ENCODE measurements at regions not wholly inside any gene's neighbourhood (a gene's known extent, or its start where the extent isn't known, plus 50 kb on each side); places are given as distances from the start of the nearest gene placed in this dataset.

- H3K4me3 ChIP-seq (ENCODE audit: low read length), result no peak overlapping the region
- H3K27me3 ChIP-seq (ENCODE audit: low read length), result no peaks in the 10 kb centered on the region
- H3K4me1 ChIP-seq (ENCODE audit: low read length), result no peaks in the 10 kb centered on the region
- H3K9me2 ChIP-seq (replicated peaks; ENCODE audit: insufficient read depth, low read length), result no peaks in the 10 kb centered on the region
- H3K79me2 ChIP-seq (ENCODE audit: low read length), result no peaks in the 10 kb centered on the region
- no peak overlapping the region for H3K27ac ChIP-seq (ENCODE audit: low read length)
- H3K36me3 ChIP-seq (ENCODE audit: insufficient read depth, low read length), result no peaks in the 10 kb centered on the region
- no peaks in the 10 kb centered on the region for H4K20me1 ChIP-seq (ENCODE audit: insufficient read depth, low read depth, low read length)
- H3K4me2 ChIP-seq (ENCODE audit: low read depth, low read length, poor library complexity, severe bottlenecking), result no peak overlapping the region
- no peak for DNase-seq
- no peaks in the 10 kb centered on the region for H3K9me3 ChIP-seq (ENCODE audit: low read length)
- H2AFZ ChIP-seq (ENCODE audit: low read length), result no peak overlapping the region
- no peak overlapping the region for H3K9ac ChIP-seq (ENCODE audit: low read length)
These were observed 1338.8 kb upstream of the MIR17HG start for GRCh38 chr13:90008707-90009149.

- H3K27me3 ChIP-seq (ENCODE audit: low read length), result no peaks in the 10 kb centered on the region
- H3K4me1 ChIP-seq (ENCODE audit: low read length), result no peaks in the 10 kb centered on the region
- H3K36me3 ChIP-seq (ENCODE audit: insufficient read depth, low read length), result no peaks in the 10 kb centered on the region
- H3K4me2 ChIP-seq (ENCODE audit: low read depth, low read length, poor library complexity, severe bottlenecking), result no peak overlapping the region
- H4K20me1 ChIP-seq (ENCODE audit: insufficient read depth, low read depth, low read length), result no peaks in the 10 kb centered on the region
- no peaks in the 10 kb centered on the region for H3K79me2 ChIP-seq (ENCODE audit: low read length)
- no peak overlapping the region for H3K9ac ChIP-seq (ENCODE audit: low read length)
- no peaks in the 10 kb centered on the region for H3K9me2 ChIP-seq (replicated peaks; ENCODE audit: insufficient read depth, low read length)
- DNase-seq, result no peak
- H3K9me3 ChIP-seq (ENCODE audit: low read length), result no peaks in the 10 kb centered on the region
- no peak overlapping the region for H3K4me3 ChIP-seq (ENCODE audit: low read length)
- no peak overlapping the region for H3K27ac ChIP-seq (ENCODE audit: low read length)
- H2AFZ ChIP-seq (ENCODE audit: low read length), result no peak overlapping the region
These were observed 1333.4 kb upstream of the MIR17HG start for GRCh38 chr13:90014038-90014437.

- Histone ChIP-seq H3K9ac (ENCODE audit: low read length) (no peak overlapping the region), H4K20me1 (ENCODE audit: insufficient read depth, low read depth, low read length) (no peaks in the 10 kb centered on the region), H3K4me2 (ENCODE audit: low read depth, low read length, poor library complexity, severe bottlenecking) (no peak overlapping the region), H3K36me3 (ENCODE audit: insufficient read depth, low read length) (no peaks in the 10 kb centered on the region), H3K27me3 (ENCODE audit: low read length) (no peaks in the 10 kb centered on the region), H3K9me3 (ENCODE audit: low read length) (no peaks in the 10 kb centered on the region), H3K4me3 (ENCODE audit: low read length) (no peak overlapping the region), H3K79me2 (ENCODE audit: low read length) (no peaks in the 10 kb centered on the region), H3K27ac (ENCODE audit: low read length) (no peak overlapping the region), H3K4me1 (ENCODE audit: low read length) (no peaks in the 10 kb centered on the region), H3K9me2 (replicated peaks; ENCODE audit: insufficient read depth, low read length) (no peaks in the 10 kb centered on the region), H2AFZ (ENCODE audit: low read length) (no peak overlapping the region)
- no peak for DNase-seq
These were observed 1331.7 kb upstream of the MIR17HG start for GRCh38 chr13:90015565-90016507.

GRCh38 chr13:90016688-90017087 is 1330.8 kb upstream of the MIR17HG start:
- H3K27ac ChIP-seq (ENCODE audit: low read length), result no peak overlapping the region
- H3K79me2 ChIP-seq (ENCODE audit: low read length), result no peaks in the 10 kb centered on the region
- no peak overlapping the region for H3K4me3 ChIP-seq (ENCODE audit: low read length)
- H2AFZ ChIP-seq (ENCODE audit: low read length), result no peak overlapping the region
- no peaks in the 10 kb centered on the region for H3K27me3 ChIP-seq (ENCODE audit: low read length)
- no peak overlapping the region for H3K4me2 ChIP-seq (ENCODE audit: low read depth, low read length, poor library complexity, severe bottlenecking)
- DNase-seq, result no peak
- H4K20me1 ChIP-seq (ENCODE audit: insufficient read depth, low read depth, low read length), result no peaks in the 10 kb centered on the region
- no peaks in the 10 kb centered on the region for H3K4me1 ChIP-seq (ENCODE audit: low read length)
- no peaks in the 10 kb centered on the region for H3K9me2 ChIP-seq (replicated peaks; ENCODE audit: insufficient read depth, low read length)
- no peak overlapping the region for H3K9ac ChIP-seq (ENCODE audit: low read length)
- no peaks in the 10 kb centered on the region for H3K36me3 ChIP-seq (ENCODE audit: insufficient read depth, low read length)
- no peaks in the 10 kb centered on the region for H3K9me3 ChIP-seq (ENCODE audit: low read length)

- H3K4me2 ChIP-seq (ENCODE audit: low read depth, low read length, poor library complexity, severe bottlenecking), result no peak overlapping the region
- H3K79me2 ChIP-seq (ENCODE audit: low read length), result no peaks in the 10 kb centered on the region
- DNase-seq, result no peak
- no peaks in the 10 kb centered on the region for H3K9me2 ChIP-seq (replicated peaks; ENCODE audit: insufficient read depth, low read length)
- no peak overlapping the region for H3K4me3 ChIP-seq (ENCODE audit: low read length)
- 0 out of 2 replicates have a peak overlapping the region, but pooled peaks have one; percentile 13 for H2AFZ ChIP-seq (ENCODE audit: low read length)
- H3K9me3 ChIP-seq (ENCODE audit: low read length), result no peaks in the 10 kb centered on the region
- no peaks in the 10 kb centered on the region for H3K36me3 ChIP-seq (ENCODE audit: insufficient read depth, low read length)
- H3K9ac ChIP-seq (ENCODE audit: low read length), result no peak overlapping the region
- H3K27ac ChIP-seq (ENCODE audit: low read length), result no peak overlapping the region
- H3K4me1 ChIP-seq (ENCODE audit: low read length), result no peaks in the 10 kb centered on the region
- H3K27me3 ChIP-seq (ENCODE audit: low read length), result no peaks in the 10 kb centered on the region
- H4K20me1 ChIP-seq (ENCODE audit: insufficient read depth, low read depth, low read length), result no peaks in the 10 kb centered on the region
These were observed 1326.9 kb upstream of the MIR17HG start for GRCh38 chr13:90020536-90021070.

- H3K4me1 ChIP-seq (ENCODE audit: low read length), result no peaks in the 10 kb centered on the region
- H3K79me2 ChIP-seq (ENCODE audit: low read length), result no peaks in the 10 kb centered on the region
- no peaks in the 10 kb centered on the region for H4K20me1 ChIP-seq (ENCODE audit: insufficient read depth, low read depth, low read length)
- H2AFZ ChIP-seq (ENCODE audit: low read length), result no peak overlapping the region
- no peaks in the 10 kb centered on the region for H3K9me2 ChIP-seq (replicated peaks; ENCODE audit: insufficient read depth, low read length)
- no peak for DNase-seq
- H3K36me3 ChIP-seq (ENCODE audit: insufficient read depth, low read length), result no peaks in the 10 kb centered on the region
- peaks cover 3% of the 10 kb centered on the region; the same call in 1 of the 2 replicates for H3K9me3 ChIP-seq (ENCODE audit: low read length)
- no peak overlapping the region for H3K4me3 ChIP-seq (ENCODE audit: low read length)
- H3K9ac ChIP-seq (ENCODE audit: low read length), result no peak overlapping the region
- no peaks in the 10 kb centered on the region for H3K27me3 ChIP-seq (ENCODE audit: low read length)
- H3K4me2 ChIP-seq (ENCODE audit: low read depth, low read length, poor library complexity, severe bottlenecking), result no peak overlapping the region
- H3K27ac ChIP-seq (ENCODE audit: low read length), result no peak overlapping the region
These were observed 1320.1 kb upstream of the MIR17HG start for GRCh38 chr13:90027409-90027808.

GRCh38 chr13:90032313-90032712 is 1315.2 kb upstream of the MIR17HG start:
- no peak overlapping the region for H3K27ac ChIP-seq (ENCODE audit: low read length)
- H3K4me2 ChIP-seq (ENCODE audit: low read depth, low read length, poor library complexity, severe bottlenecking), result no peak overlapping the region
- H4K20me1 ChIP-seq (ENCODE audit: insufficient read depth, low read depth, low read length), result no peaks in the 10 kb centered on the region
- no peaks in the 10 kb centered on the region for H3K79me2 ChIP-seq (ENCODE audit: low read length)
- no peaks in the 10 kb centered on the region for H3K36me3 ChIP-seq (ENCODE audit: insufficient read depth, low read length)
- H3K4me1 ChIP-seq (ENCODE audit: low read length), result no peaks in the 10 kb centered on the region
- H3K27me3 ChIP-seq (ENCODE audit: low read length), result no peaks in the 10 kb centered on the region
- H3K9me2 ChIP-seq (replicated peaks; ENCODE audit: insufficient read depth, low read length), result no peaks in the 10 kb centered on the region
- H3K9me3 ChIP-seq (ENCODE audit: low read length), result no peaks in the 10 kb centered on the region
- no peak overlapping the region for H3K9ac ChIP-seq (ENCODE audit: low read length)
- H2AFZ ChIP-seq (ENCODE audit: low read length), result peak overlapping the region; percentile 43; the same call in 1 of the 2 replicates
- no peak overlapping the region for H3K4me3 ChIP-seq (ENCODE audit: low read length)
- no peak for DNase-seq

- no peaks in the 10 kb centered on the region for H3K9me3 ChIP-seq (ENCODE audit: low read length)
- DNase-seq, result no peak
- no peak overlapping the region for H3K4me2 ChIP-seq (ENCODE audit: low read depth, low read length, poor library complexity, severe bottlenecking)
- no peaks in the 10 kb centered on the region for H3K9me2 ChIP-seq (replicated peaks; ENCODE audit: insufficient read depth, low read length)
- no peaks in the 10 kb centered on the region for H3K36me3 ChIP-seq (ENCODE audit: insufficient read depth, low read length)
- no peaks in the 10 kb centered on the region for H3K79me2 ChIP-seq (ENCODE audit: low read length)
- no peak overlapping the region for H3K4me3 ChIP-seq (ENCODE audit: low read length)
- H4K20me1 ChIP-seq (ENCODE audit: insufficient read depth, low read depth, low read length), result no peaks in the 10 kb centered on the region
- no peak overlapping the region for H3K9ac ChIP-seq (ENCODE audit: low read length)
- peak overlapping the region; percentile 43 for H2AFZ ChIP-seq (ENCODE audit: low read length)
- no peaks in the 10 kb centered on the region for H3K27me3 ChIP-seq (ENCODE audit: low read length)
- H3K27ac ChIP-seq (ENCODE audit: low read length), result no peak overlapping the region
- H3K4me1 ChIP-seq (ENCODE audit: low read length), result no peaks in the 10 kb centered on the region
These were observed 1314.5 kb upstream of the MIR17HG start for GRCh38 chr13:90032841-90033493.
